Hepatocyte (in vitro differentiated cells): ENCODE measurements at regions not wholly inside any gene's neighbourhood (a gene's known extent, or its start where the extent isn't known, plus 50 kb on each side); places are given as distances from the start of the nearest gene placed in this dataset.

Experiments used
- DNase-seq: peaks from one replicate; pipeline ENCODE4 v3.0.0-alpha.2; 2016; ENCODE audit warnings: low spot score
- H2AFZ ChIP-seq: fragments of 200-600 bp; sonication (generic); 2 replicates; pipeline ENCODE4 v1.6.0; 2016; ENCODE audit warnings: antibody characterized with exemption, mild to moderate bottlenecking
- H3K27ac ChIP-seq: fragments of 200-600 bp; sonication (generic); 2 replicates; pipeline ENCODE4 v1.5.1; 2016; ENCODE audit warnings: mild to moderate bottlenecking
- H3K27me3 ChIP-seq: fragments of 200-600 bp; sonication (generic); 2 replicates; pipeline ENCODE4 v1.6.1; 2016
- H3K36me3 ChIP-seq: fragments of 200-600 bp; sonication (generic); replicated peaks from 2 replicates; pipeline ENCODE4 v1.5.1; 2016; ENCODE audit warnings: low read depth; ENCODE audit not compliant: insufficient read depth
- H3K4me1 ChIP-seq: fragments of 200-600 bp; sonication (generic); 2 replicates; pipeline ENCODE4 v1.5.1; 2016; ENCODE audit warnings: mild to moderate bottlenecking, moderate library complexity; ENCODE audit not compliant: insufficient read depth
- H3K4me2 ChIP-seq: fragments of 200-600 bp; sonication (generic); 2 replicates; pipeline ENCODE4 v1.6.0; 2016
- H3K4me3 ChIP-seq: fragments of 200-600 bp; sonication (generic); 2 replicates; pipeline ENCODE4 v1.5.1; 2016; ENCODE audit warnings: mild to moderate bottlenecking
- H3K79me2 ChIP-seq: fragments of 200-600 bp; sonication (generic); 2 replicates; pipeline ENCODE4 v1.6.0; 2017; ENCODE audit warnings: mild to moderate bottlenecking
- H3K9me2 ChIP-seq: fragments of 200-600 bp; sonication (generic); replicated peaks from 2 replicates; pipeline ENCODE4 v1.6.0; 2017; ENCODE audit warnings: mild to moderate bottlenecking; ENCODE audit not compliant: insufficient read depth
- H3K9me3 ChIP-seq: fragments of 200-600 bp; sonication (generic); 2 replicates; pipeline ENCODE4 v1.5.1; 2016; ENCODE audit warnings: low read depth, mild to moderate bottlenecking
- H4K20me1 ChIP-seq: fragments of 200-600 bp; sonication (generic); 2 replicates; pipeline ENCODE4 v1.6.0; 2016; ENCODE audit warnings: mild to moderate bottlenecking; ENCODE audit not compliant: insufficient read depth, poor library complexity, severe bottlenecking
- CTCF ChIP-seq: fragments of 200-600 bp; sonication (generic); IDR thresholded peaks from 2 replicates; pipeline ENCODE4 v1.5.1; 2016; ENCODE audit warnings: antibody characterized with exemption, mild to moderate bottlenecking; ENCODE audit not compliant: poor library complexity
- EZH2 ChIP-seq: fragments of 200-600 bp; sonication (generic); IDR thresholded peaks from 2 replicates; pipeline ENCODE4 v1.6.1; 2016; ENCODE audit warnings: antibody characterized with exemption, mild to moderate bottlenecking, borderline replicate concordance
- EZH2phosphoT487 ChIP-seq: fragments of 200-600 bp; sonication (generic); IDR thresholded peaks from one replicate; pipeline ENCODE4 v1.6.1; 2018; ENCODE audit warnings: antibody characterized with exemption, mild to moderate bottlenecking, low read depth, moderate library complexity; ENCODE audit not compliant: unreplicated experiment, severe bottlenecking
- WGBS: methylation state at CpG from one replicate; pipeline ENCODE4 v1.1.6; 2016; ENCODE audit warnings: low lambda C conversion rate; ENCODE audit errors: missing lambda C conversion rate; 5-methylcytosine and 5-hydroxymethylcytosine counted together

- H3K4me1 ChIP-seq, result no peaks in the 10 kb centered on the region
- H3K36me3 ChIP-seq, result no peaks in the 10 kb centered on the region
- no peak overlapping the region for H2AFZ ChIP-seq
- TF ChIP-seq EZH2 (no peak), EZH2phosphoT487 (no peak), CTCF (no peak)
- H3K9me2 ChIP-seq, result no peaks in the 10 kb centered on the region
- no peak overlapping the region for H3K27ac ChIP-seq
- no peak for DNase-seq
- H3K27me3 ChIP-seq, result no peaks in the 10 kb centered on the region
- no peaks in the 10 kb centered on the region for H4K20me1 ChIP-seq
- H3K79me2 ChIP-seq, result no peaks in the 10 kb centered on the region
- no peak overlapping the region for H3K4me2 ChIP-seq
- H3K9me3 ChIP-seq, result no peaks in the 10 kb centered on the region
- 79% methylated on average over 3 of the region's 3 CpGs for WGBS
- H3K4me3 ChIP-seq, result no peak overlapping the region
These were observed 124.7 kb downstream of the RGS21 start for GRCh38 chr1:192441492-192441891.

- no peak for DNase-seq
- no peak overlapping the region for H3K27ac ChIP-seq
- H3K9me2 ChIP-seq, result no peaks in the 10 kb centered on the region
- TF ChIP-seq CTCF, result no peak
- no peak for TF ChIP-seq EZH2phosphoT487
- no peak for TF ChIP-seq EZH2
- H3K79me2 ChIP-seq, result no peaks in the 10 kb centered on the region
- no peaks in the 10 kb centered on the region for H3K27me3 ChIP-seq
- no peak overlapping the region for H3K4me3 ChIP-seq
- H3K4me1 ChIP-seq, result no peaks in the 10 kb centered on the region
- H3K36me3 ChIP-seq, result no peaks in the 10 kb centered on the region
- H3K4me2 ChIP-seq, result no peak overlapping the region
- no peaks in the 10 kb centered on the region for H4K20me1 ChIP-seq
- 76% methylated on average over 2 of the region's 2 CpGs for WGBS
- H2AFZ ChIP-seq, result no peak overlapping the region
- H3K9me3 ChIP-seq, result no peaks in the 10 kb centered on the region
These were observed 125.9 kb downstream of the RGS21 start for GRCh38 chr1:192442736-192443135.

- H3K79me2 ChIP-seq, result no peaks in the 10 kb centered on the region
- no peaks in the 10 kb centered on the region for H4K20me1 ChIP-seq
- H3K27me3 ChIP-seq, result no peaks in the 10 kb centered on the region
- no peak overlapping the region for H3K27ac ChIP-seq
- H3K9me3 ChIP-seq, result no peaks in the 10 kb centered on the region
- H3K36me3 ChIP-seq, result no peaks in the 10 kb centered on the region
- no peak overlapping the region for H3K4me3 ChIP-seq
- H2AFZ ChIP-seq, result no peak overlapping the region
- DNase-seq, result no peak
- TF ChIP-seq EZH2phosphoT487 (no peak), EZH2 (no peak), CTCF (no peak)
- no peak overlapping the region for H3K4me2 ChIP-seq
- H3K9me2 ChIP-seq, result no peaks in the 10 kb centered on the region
- H3K4me1 ChIP-seq, result no peaks in the 10 kb centered on the region
These were observed 126.8 kb downstream of the RGS21 start for GRCh38 chr1:192443616-192444015.

- WGBS, result 62% methylated on average over 2 of the region's 2 CpGs
- Histone ChIP-seq H3K27ac (no peak overlapping the region), H4K20me1 (no peaks in the 10 kb centered on the region), H3K36me3 (no peaks in the 10 kb centered on the region), H3K4me2 (peak overlapping the region; percentile 41), H3K4me3 (no peak overlapping the region), H3K4me1 (no peaks in the 10 kb centered on the region), H3K27me3 (no peaks in the 10 kb centered on the region), H2AFZ (no peak overlapping the region), H3K9me3 (no peaks in the 10 kb centered on the region), H3K9me2 (no peaks in the 10 kb centered on the region), H3K79me2 (no peaks in the 10 kb centered on the region)
- no peak for DNase-seq
- TF ChIP-seq EZH2phosphoT487, result no peak
- TF ChIP-seq CTCF, result no peak
- TF ChIP-seq EZH2, result no peak
These were observed 128.4 kb downstream of the RGS21 start for GRCh38 chr1:192445241-192445640.
